ENCODE measurements at regions not wholly inside any gene's neighbourhood (a gene's known extent, or its start where the extent isn't known, plus 50 kb on each side); places are given as distances from the start of the nearest gene placed in this dataset.

- TF ChIP-seq POLR2A (IDR thresholded peaks at IDR 0.05; ENCODE audit: extremely low read depth, insufficient read length), result no peak
- TF ChIP-seq, protein P1, sequence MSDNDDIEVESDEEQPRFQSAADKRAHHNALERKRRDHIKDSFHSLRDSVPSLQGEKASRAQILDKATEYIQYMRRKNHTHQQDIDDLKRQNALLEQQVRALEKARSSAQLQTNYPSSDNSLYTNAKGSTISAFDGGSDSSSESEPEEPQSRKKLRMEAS (IDR thresholded peaks at IDR 0.05; ENCODE audit: low read depth, low read length), result no peak
- TF ChIP-seq CTCF (IDR thresholded peaks at IDR 0.05; ENCODE audit: low read depth, low read length), result no peak
- TF ChIP-seq MYC (IDR thresholded peaks at IDR 0.05; ENCODE audit: low read depth, low read length), result no peak
- no peak overlapping the region for H3K4me3 ChIP-seq (ENCODE audit: low read depth, low read length)
- DNase-seq (ENCODE audit: low read depth), result no peak
Measured at GRCh38 chr11:70725278-70725677, 326.9 kb downstream of the CTTN start.

GRCh38 chr11:70725739-70726138 lies 327.4 kb downstream of the CTTN start:
- DNase-seq (ENCODE audit: low read depth), result no peak
- TF ChIP-seq, protein P1 (IDR thresholded peaks at IDR 0.05; ENCODE audit: low read depth, low read length), result no peak
- no peak for TF ChIP-seq MYC (IDR thresholded peaks at IDR 0.05; ENCODE audit: low read depth, low read length)
- TF ChIP-seq CTCF (IDR thresholded peaks at IDR 0.05; ENCODE audit: low read depth, low read length), result no peak
- no peak for TF ChIP-seq POLR2A (IDR thresholded peaks at IDR 0.05; ENCODE audit: extremely low read depth, insufficient read length)
- no peak overlapping the region for H3K4me3 ChIP-seq (ENCODE audit: low read depth, low read length)

- TF ChIP-seq CTCF (IDR thresholded peaks at IDR 0.05; ENCODE audit: low read depth, low read length) (no peak), POLR2A (IDR thresholded peaks at IDR 0.05; ENCODE audit: extremely low read depth, insufficient read length) (no peak), MYC (IDR thresholded peaks at IDR 0.05; ENCODE audit: low read depth, low read length) (no peak)
- TF ChIP-seq, protein P1 (IDR thresholded peaks at IDR 0.05; ENCODE audit: low read depth, low read length), result no peak
- no peak for DNase-seq (ENCODE audit: low read depth)
- no peak overlapping the region for H3K4me3 ChIP-seq (ENCODE audit: low read depth, low read length)
Measured at GRCh38 chr11:70727021-70727420, 328.7 kb downstream of the CTTN start.

GRCh38 chr11:70727899-70728620 lies 329.7 kb downstream of the CTTN start:
- TF ChIP-seq, protein P1 (IDR thresholded peaks at IDR 0.05; ENCODE audit: low read depth, low read length), result no peak
- TF ChIP-seq POLR2A (IDR thresholded peaks at IDR 0.05; ENCODE audit: extremely low read depth, insufficient read length), result no peak
- no peak for TF ChIP-seq CTCF (IDR thresholded peaks at IDR 0.05; ENCODE audit: low read depth, low read length)
- no peak overlapping the region for H3K4me3 ChIP-seq (ENCODE audit: low read depth, low read length)
- DNase-seq (ENCODE audit: low read depth), result no peak

DNA sequence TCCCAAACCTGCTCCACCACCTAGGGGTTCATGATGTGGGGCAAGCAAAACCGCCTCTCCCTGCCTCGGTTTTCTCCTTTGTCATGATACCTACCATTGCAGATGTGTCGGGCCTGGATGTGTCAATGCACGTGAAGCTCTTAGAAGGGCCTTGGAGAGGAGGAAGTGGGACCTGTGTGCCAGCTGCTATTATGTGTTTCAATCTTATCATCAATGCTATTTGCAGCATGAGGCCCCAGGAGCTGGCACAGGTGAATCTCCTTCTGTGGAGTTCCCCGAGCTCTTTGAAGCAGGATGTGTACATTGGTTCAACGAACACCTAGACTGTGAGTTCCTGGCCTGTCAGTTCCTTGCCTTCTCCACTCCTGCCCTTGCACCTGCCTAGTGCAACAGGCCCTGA lies 331.6 kb downstream of the CTTN start:
- no peak for DNase-seq (ENCODE audit: low read depth)
- no peak overlapping the region for H3K4me3 ChIP-seq (ENCODE audit: low read depth, low read length)
- no peak for TF ChIP-seq CTCF (IDR thresholded peaks at IDR 0.05; ENCODE audit: low read depth, low read length)
- TF ChIP-seq POLR2A (IDR thresholded peaks at IDR 0.05; ENCODE audit: extremely low read depth, insufficient read length), result no peak
- TF ChIP-seq, protein P1 (IDR thresholded peaks at IDR 0.05; ENCODE audit: low read depth, low read length), result no peak
- no peak for TF ChIP-seq MYC (IDR thresholded peaks at IDR 0.05; ENCODE audit: low read depth, low read length)

Measured in NB4 (cell line).